ENCODE measurements at regions not wholly inside any gene's neighbourhood (a gene's known extent, or its start where the extent isn't known, plus 50 kb on each side); places are given as distances from the start of the nearest gene placed in this dataset.

- Histone ChIP-seq H3K36me3 (replicated peaks in 1 of 2; ENCODE audit: control extremely low read depth in 1 of 2, control insufficient read depth in 1 of 2, extremely low read depth in 1 of 2, insufficient read depth in 2 of 2, low read length in 1 of 2) (no peaks in the 10 kb centered on the region), H2AFZ (ENCODE audit: insufficient read depth, low read depth, low read length, poor library complexity, severe bottlenecking) (no peak overlapping the region), H3K4me3 (ENCODE audit: control extremely low read depth in 1 of 5, extremely low read depth in 1 of 5, insufficient read depth in 1 of 5, low read depth in 2 of 5, low read length in 4 of 5) (no peak overlapping the region), H3K4me2 (replicated peaks; ENCODE audit: low read depth, low read length, poor library complexity, severe bottlenecking) (no peak overlapping the region), H3K9ac (ENCODE audit: low read length) (no peak overlapping the region), H3K27ac (ENCODE audit: low read length in 2 of 2) (no peak overlapping the region), H3K9me3 (ENCODE audit: control extremely low read depth in 1 of 3, control insufficient read depth in 2 of 3, insufficient read depth in 1 of 3, low read length in 2 of 3) (peaks cover 0 to 7% (median 0%) of the 10 kb centered on the region in 3 donors), H3K79me2 (ENCODE audit: control insufficient read depth, insufficient read depth, low read length) (no peaks in the 10 kb centered on the region), H3K27me3 (replicated peaks in 1 of 4; ENCODE audit: control extremely low read depth in 1 of 4, control insufficient read depth in 3 of 4, insufficient read depth in 4 of 4, low read length in 3 of 4) (peaks cover 0 to 2% (median 0%) of the 10 kb centered on the region in 4 experiments), H4K20me1 (ENCODE audit: control insufficient read depth, insufficient read depth, low read length, poor library complexity, severe bottlenecking) (no peaks in the 10 kb centered on the region), H3K4me1 (ENCODE audit: control insufficient read depth in 2 of 2, insufficient read depth in 2 of 2, low read length in 2 of 2) (no peaks in the 10 kb centered on the region)
- CTCF ChIA-PET = no interaction called here
- Mint-ChIP-seq H3K9me3 (ENCODE audit: insufficient read depth) (no peaks in the 10 kb centered on the region), H3K27ac (no peak overlapping the region), H3K4me1 (no peaks in the 10 kb centered on the region), H3K4me3 (no peak overlapping the region), H3K27me3 (peaks cover 7% of the 10 kb centered on the region)
- POLR2A ChIA-PET = no interaction called here
- ATAC-seq (ENCODE audit: low read depth) = no peak
- TF ChIP-seq, protein P1, sequence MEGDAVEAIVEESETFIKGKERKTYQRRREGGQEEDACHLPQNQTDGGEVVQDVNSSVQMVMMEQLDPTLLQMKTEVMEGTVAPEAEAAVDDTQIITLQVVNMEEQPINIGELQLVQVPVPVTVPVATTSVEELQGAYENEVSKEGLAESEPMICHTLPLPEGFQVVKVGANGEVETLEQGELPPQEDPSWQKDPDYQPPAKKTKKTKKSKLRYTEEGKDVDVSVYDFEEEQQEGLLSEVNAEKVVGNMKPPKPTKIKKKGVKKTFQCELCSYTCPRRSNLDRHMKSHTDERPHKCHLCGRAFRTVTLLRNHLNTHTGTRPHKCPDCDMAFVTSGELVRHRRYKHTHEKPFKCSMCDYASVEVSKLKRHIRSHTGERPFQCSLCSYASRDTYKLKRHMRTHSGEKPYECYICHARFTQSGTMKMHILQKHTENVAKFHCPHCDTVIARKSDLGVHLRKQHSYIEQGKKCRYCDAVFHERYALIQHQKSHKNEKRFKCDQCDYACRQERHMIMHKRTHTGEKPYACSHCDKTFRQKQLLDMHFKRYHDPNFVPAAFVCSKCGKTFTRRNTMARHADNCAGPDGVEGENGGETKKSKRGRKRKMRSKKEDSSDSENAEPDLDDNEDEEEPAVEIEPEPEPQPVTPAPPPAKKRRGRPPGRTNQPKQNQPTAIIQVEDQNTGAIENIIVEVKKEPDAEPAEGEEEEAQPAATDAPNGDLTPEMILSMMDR (IDR thresholded peaks at IDR 0.05) = no peak
- TF ChIP-seq EZH2 (IDR thresholded peaks at IDR 0.05; ENCODE audit: borderline replicate concordance, insufficient read depth, low read depth, low read length, poor library complexity, severe bottlenecking) = no peak
- no peak for DNase-seq
- intact Hi-C loops (cut with micrococcal nuclease) = no loop called here
- WGBS (ENCODE audit: insufficient coverage) = 62% methylated on average over 13 of the region's 14 CpGs
These were observed 98.3 kb upstream of the UQCRFS1 start for GRCh38 chr19:29311191-29311790.

GRCh38 chr19:29315556-29316190 lies 102.7 kb upstream of the UQCRFS1 start:
- no peak overlapping the region for H3K27ac Mint-ChIP-seq
- intact Hi-C loops (cut with micrococcal nuclease) = no loop called here

More at GRCh38 chr19:29315556-29316190, 102.7 kb upstream of the UQCRFS1 start:
- ATAC-seq (ENCODE audit: low read depth) (no peak), DNase-seq (no peak)
- Mint-ChIP-seq H3K4me3 (no peak overlapping the region), H3K27me3 (peaks cover 7% of the 10 kb centered on the region), H3K4me1 (no peaks in the 10 kb centered on the region), H3K9me3 (ENCODE audit: insufficient read depth) (no peaks in the 10 kb centered on the region)
- CTCF ChIA-PET = no interaction called here
- POLR2A ChIA-PET = no interaction called here
- Histone ChIP-seq H4K20me1 (ENCODE audit: control insufficient read depth, insufficient read depth, low read length, poor library complexity, severe bottlenecking) (no peaks in the 10 kb centered on the region), H2AFZ (ENCODE audit: insufficient read depth, low read depth, low read length, poor library complexity, severe bottlenecking) (no peak overlapping the region), H3K4me2 (replicated peaks; ENCODE audit: low read depth, low read length, poor library complexity, severe bottlenecking) (no peak overlapping the region), H3K9ac (ENCODE audit: low read length) (no peak overlapping the region), H3K9me3 (ENCODE audit: control extremely low read depth in 1 of 3, control insufficient read depth in 2 of 3, insufficient read depth in 1 of 3, low read length in 2 of 3) (peaks cover 0 to 10% (median 0%) of the 10 kb centered on the region in 3 donors), H3K27me3 (replicated peaks in 1 of 4; ENCODE audit: control extremely low read depth in 1 of 4, control insufficient read depth in 3 of 4, insufficient read depth in 4 of 4, low read length in 3 of 4) (no peaks in the 10 kb centered on the region), H3K79me2 (ENCODE audit: control insufficient read depth, insufficient read depth, low read length) (no peaks in the 10 kb centered on the region), H3K4me3 (ENCODE audit: control extremely low read depth in 1 of 5, extremely low read depth in 1 of 5, insufficient read depth in 1 of 5, low read depth in 2 of 5, low read length in 4 of 5) (no peak overlapping the region), H3K36me3 (replicated peaks in 1 of 2; ENCODE audit: control extremely low read depth in 1 of 2, control insufficient read depth in 1 of 2, extremely low read depth in 1 of 2, insufficient read depth in 2 of 2, low read length in 1 of 2) (no peaks in the 10 kb centered on the region), H3K4me1 (ENCODE audit: control insufficient read depth in 2 of 2, insufficient read depth in 2 of 2, low read length in 2 of 2) (no peaks in the 10 kb centered on the region), H3K27ac (ENCODE audit: low read length in 2 of 2) (no peak overlapping the region)
- no peak for TF ChIP-seq EZH2 (IDR thresholded peaks at IDR 0.05; ENCODE audit: borderline replicate concordance, insufficient read depth, low read depth, low read length, poor library complexity, severe bottlenecking)
- TF ChIP-seq, protein P1 (IDR thresholded peaks at IDR 0.05) = no peak
- 48% methylated on average over 2 of the region's 4 CpGs for WGBS (ENCODE audit: insufficient coverage)
